IgD-negative memory B cell (primary cell): ENCODE measurements at regions not wholly inside any gene's neighbourhood (a gene's known extent, or its start where the extent isn't known, plus 50 kb on each side); places are given as distances from the start of the nearest gene placed in this dataset.
A peak's percentile ranks its signal among the peaks of the same experiment; 100 is the strongest.

ENCODE experiments used
- H3K27ac Mint-ChIP-seq, 3 donors: one replicate each; pipeline ENCODE4 v1.8.0; 2020 to 2022; ENCODE audit warnings: mild to moderate bottlenecking in 3 of 3, mixed read lengths in 3 of 3, moderate library complexity in 1 of 3
- H3K27me3 Mint-ChIP-seq: one replicate; pipeline ENCODE4 v1.8.0; 2021; ENCODE audit warnings: mixed read lengths
- H3K36me3 Mint-ChIP-seq: one replicate; pipeline ENCODE4 v1.8.0; 2020; ENCODE audit warnings: mild to moderate bottlenecking, mixed read lengths
- H3K4me1 Mint-ChIP-seq, 3 donors: one replicate each; pipeline ENCODE4 v1.8.0; 2020 to 2022; ENCODE audit warnings: mixed read lengths in 3 of 3, mild to moderate bottlenecking in 1 of 3
- H3K4me3 Mint-ChIP-seq, 4 donors: one replicate each; pipeline ENCODE4 v1.8.0; 2020 to 2022; ENCODE audit warnings: mild to moderate bottlenecking in 4 of 4, mixed read lengths in 4 of 4, moderate library complexity in 3 of 4
- H3K9me3 Mint-ChIP-seq, 3 donors: one replicate each; pipeline ENCODE4 v1.8.0; 2020 to 2021; ENCODE audit warnings: mixed read lengths in 3 of 3, mild to moderate bottlenecking in 1 of 3

DNA sequence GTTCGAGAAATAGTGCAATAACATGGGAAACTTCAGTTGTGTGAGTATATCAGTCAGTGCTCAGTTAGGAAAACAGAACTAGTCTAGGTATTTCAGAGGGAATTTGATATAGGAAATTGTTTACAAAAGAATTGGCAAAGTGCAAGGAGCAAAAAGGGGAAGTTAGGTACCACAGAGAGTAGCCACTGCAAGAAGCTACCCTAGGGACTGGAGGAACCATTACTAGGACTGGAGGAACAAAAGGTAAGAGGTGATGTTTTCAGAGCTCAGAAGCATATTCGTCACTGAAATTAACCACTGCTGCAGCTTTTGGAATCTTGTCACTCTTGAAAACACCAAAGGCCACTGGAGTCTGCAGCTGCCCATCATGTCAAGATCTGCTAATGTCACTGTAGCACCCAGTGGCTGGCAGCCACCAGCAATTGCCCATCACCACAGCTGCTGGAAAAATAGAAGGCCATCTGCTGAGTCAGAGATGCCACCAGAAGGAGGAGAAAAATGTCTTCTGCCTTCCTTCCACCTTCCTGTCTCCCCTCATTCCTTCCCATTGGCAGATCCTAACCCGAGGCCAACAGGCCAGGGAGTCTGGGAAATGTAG lies 160.6 kb upstream of the RPS6KA3 start:
- H3K9me3 Mint-ChIP-seq, result peaks cover 0 to 4% (median 1%) of the 10 kb centered on the region in 3 donors
- peak overlapping the region in 1 of 3 donors; percentile 69 for H3K27ac Mint-ChIP-seq
- no peaks in the 10 kb centered on the region for H3K36me3 Mint-ChIP-seq
- no peak overlapping the region for H3K4me3 Mint-ChIP-seq
- H3K27me3 Mint-ChIP-seq, result peaks cover 2% of the 10 kb centered on the region
- H3K4me1 Mint-ChIP-seq, result peaks cover 0 to 4% (median 1%) of the 10 kb centered on the region in 3 donors

- H3K27ac Mint-ChIP-seq, result no peak overlapping the region
- H3K4me1 Mint-ChIP-seq, result peaks cover 7 to 9% (median 9%) of the 10 kb centered on the region in 3 donors
- H3K4me3 Mint-ChIP-seq, result no peak overlapping the region
- peaks cover 0 to 4% (median 1%) of the 10 kb centered on the region in 3 donors for H3K9me3 Mint-ChIP-seq
- H3K36me3 Mint-ChIP-seq, result peaks cover 2% of the 10 kb centered on the region
- peaks cover 8% of the 10 kb centered on the region for H3K27me3 Mint-ChIP-seq
Measured at GRCh38 chrX:20421697-20422096, 155.0 kb upstream of the RPS6KA3 start.

DNA sequence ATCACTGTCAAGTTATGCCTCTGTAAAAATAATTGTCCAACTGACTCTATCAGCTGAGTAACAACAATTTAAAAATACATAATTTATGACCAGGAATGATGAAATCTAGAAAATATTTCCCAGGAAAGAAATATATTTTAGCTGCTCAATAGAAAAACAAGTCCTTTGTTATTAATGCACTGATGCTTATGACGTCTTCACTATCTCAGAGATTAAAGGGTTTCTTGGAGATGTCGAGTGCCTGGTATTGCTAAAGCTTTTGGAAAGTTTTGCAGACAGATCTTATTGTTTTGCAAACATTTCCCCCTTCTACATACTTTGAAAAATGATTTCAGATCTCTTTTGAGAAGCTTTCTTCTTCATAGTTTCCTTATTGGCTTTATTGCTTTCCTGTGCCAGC lies 154.6 kb upstream of the RPS6KA3 start:
- Mint-ChIP-seq H3K9me3 (peaks cover 0 to 4% (median 1%) of the 10 kb centered on the region in 3 donors), H3K4me3 (no peak overlapping the region), H3K4me1 (peaks cover 7 to 9% (median 9%) of the 10 kb centered on the region in 3 donors), H3K27ac (no peak overlapping the region), H3K27me3 (peaks cover 8% of the 10 kb centered on the region), H3K36me3 (peaks cover 2% of the 10 kb centered on the region)

GRCh38 chrX:20420058-20420457 lies 153.3 kb upstream of the RPS6KA3 start:
- Mint-ChIP-seq H3K4me3 (peak overlapping the region in 1 of 4 donors; percentile 7), H3K9me3 (peaks cover 0 to 4% (median 1%) of the 10 kb centered on the region in 3 donors), H3K4me1 (peaks cover 7 to 9% (median 9%) of the 10 kb centered on the region in 3 donors), H3K27ac (peak overlapping the region in 2 of 3 donors; percentile 54 to 64), H3K36me3 (peaks cover 2% of the 10 kb centered on the region), H3K27me3 (peaks cover 8% of the 10 kb centered on the region)

- peak overlapping the region in 1 of 4 donors; percentile 2 for H3K4me3 Mint-ChIP-seq
- H3K36me3 Mint-ChIP-seq, result peaks cover 2% of the 10 kb centered on the region
- H3K27me3 Mint-ChIP-seq, result peaks cover 8% of the 10 kb centered on the region
- peak overlapping the region; percentile 3 to 76 (median 45) for H3K27ac Mint-ChIP-seq
- no peaks in the 10 kb centered on the region for H3K9me3 Mint-ChIP-seq
- H3K4me1 Mint-ChIP-seq, result peaks cover 7 to 12% (median 10%) of the 10 kb centered on the region in 3 donors
Measured at GRCh38 chrX:20418379-20419150, 151.9 kb upstream of the RPS6KA3 start.

DNA sequence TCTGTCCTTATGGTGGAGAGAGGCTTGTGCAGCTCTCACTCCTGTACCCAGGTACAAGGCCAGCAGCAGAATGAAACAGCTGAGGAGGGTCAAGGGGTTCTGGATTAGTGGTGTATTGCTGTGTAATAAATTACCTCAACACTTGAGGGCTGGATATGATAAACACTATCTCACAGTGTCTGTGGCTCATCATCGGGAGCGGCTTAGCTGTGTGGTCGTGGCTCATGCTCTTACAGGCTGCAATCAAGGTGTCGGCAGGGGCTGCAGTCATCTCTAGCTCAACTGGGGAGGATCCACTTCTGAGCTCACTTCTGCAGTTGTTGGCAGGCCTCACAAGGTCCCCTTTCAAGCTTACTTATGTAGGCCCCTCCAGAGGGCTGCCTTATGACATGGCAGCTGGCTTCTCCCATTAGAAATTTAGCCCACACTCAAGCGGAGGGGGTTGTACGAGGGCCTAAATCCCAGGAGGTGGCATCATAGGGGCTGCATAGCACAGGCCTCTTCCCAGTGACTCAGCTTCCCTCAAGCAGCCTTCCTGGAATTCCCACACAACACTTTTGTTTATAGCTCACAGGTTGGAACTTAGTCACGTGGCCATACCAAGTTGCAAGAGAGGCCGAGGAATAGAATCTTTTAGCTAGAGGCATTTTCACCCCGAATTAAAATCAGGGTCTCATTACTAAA lies 148.2 kb upstream of the RPS6KA3 start:
- no peak overlapping the region for H3K27ac Mint-ChIP-seq
- peaks cover 7% of the 10 kb centered on the region for H3K27me3 Mint-ChIP-seq
- H3K4me1 Mint-ChIP-seq, result peaks cover 18 to 22% (median 19%) of the 10 kb centered on the region in 3 donors
- H3K4me3 Mint-ChIP-seq, result no peak overlapping the region
- H3K36me3 Mint-ChIP-seq, result no peaks in the 10 kb centered on the region
- H3K9me3 Mint-ChIP-seq, result no peaks in the 10 kb centered on the region

DNA sequence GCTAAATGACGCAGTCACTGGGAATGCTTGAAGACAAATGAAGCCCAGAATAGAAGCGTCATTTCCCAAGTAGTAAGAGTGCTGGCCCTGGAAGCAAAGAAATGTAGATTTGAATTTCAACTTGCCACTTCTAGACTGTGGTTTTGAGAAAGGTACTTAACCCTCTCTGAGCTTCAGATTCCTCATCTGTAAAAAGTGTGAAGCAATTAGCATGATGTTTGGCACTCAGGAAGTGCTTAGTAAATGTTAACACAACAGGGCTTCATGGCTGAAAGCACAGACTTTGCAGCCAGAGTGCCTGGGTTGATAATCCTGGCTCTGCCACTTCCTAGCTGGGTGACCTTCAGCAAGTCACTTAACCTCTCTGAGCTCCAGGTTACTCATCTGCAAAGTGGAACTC lies 147.4 kb upstream of the RPS6KA3 start:
- no peak overlapping the region for H3K27ac Mint-ChIP-seq
- H3K4me3 Mint-ChIP-seq, result no peak overlapping the region
- no peaks in the 10 kb centered on the region for H3K36me3 Mint-ChIP-seq
- peaks cover 0 to 2% (median 0%) of the 10 kb centered on the region in 3 donors for H3K9me3 Mint-ChIP-seq
- peaks cover 4% of the 10 kb centered on the region for H3K27me3 Mint-ChIP-seq
- peaks cover 18 to 22% (median 19%) of the 10 kb centered on the region in 3 donors for H3K4me1 Mint-ChIP-seq

GRCh38 chrX:20412871-20413486 lies 146.3 kb upstream of the RPS6KA3 start:
- peak overlapping the region in 3 of 4 donors; percentile 57 to 91 (median 82) for H3K4me3 Mint-ChIP-seq
- peak overlapping the region; percentile 18 to 89 (median 55) for H3K27ac Mint-ChIP-seq
- peaks cover 11 to 15% (median 11%) of the 10 kb centered on the region in 3 donors for H3K4me1 Mint-ChIP-seq
- no peaks in the 10 kb centered on the region for H3K36me3 Mint-ChIP-seq
- peaks cover 0 to 4% (median 2%) of the 10 kb centered on the region in 3 donors for H3K9me3 Mint-ChIP-seq
- H3K27me3 Mint-ChIP-seq, result peaks cover 4% of the 10 kb centered on the region

GRCh38 chrX:20410540-20410939 lies 143.8 kb upstream of the RPS6KA3 start:
- Mint-ChIP-seq H3K4me3 (no peak overlapping the region), H3K4me1 (peaks cover 11 to 13% (median 11%) of the 10 kb centered on the region in 3 donors), H3K27me3 (peaks cover 4% of the 10 kb centered on the region), H3K36me3 (no peaks in the 10 kb centered on the region), H3K9me3 (peaks cover 0 to 4% (median 2%) of the 10 kb centered on the region in 3 donors), H3K27ac (no peak overlapping the region)

DNA sequence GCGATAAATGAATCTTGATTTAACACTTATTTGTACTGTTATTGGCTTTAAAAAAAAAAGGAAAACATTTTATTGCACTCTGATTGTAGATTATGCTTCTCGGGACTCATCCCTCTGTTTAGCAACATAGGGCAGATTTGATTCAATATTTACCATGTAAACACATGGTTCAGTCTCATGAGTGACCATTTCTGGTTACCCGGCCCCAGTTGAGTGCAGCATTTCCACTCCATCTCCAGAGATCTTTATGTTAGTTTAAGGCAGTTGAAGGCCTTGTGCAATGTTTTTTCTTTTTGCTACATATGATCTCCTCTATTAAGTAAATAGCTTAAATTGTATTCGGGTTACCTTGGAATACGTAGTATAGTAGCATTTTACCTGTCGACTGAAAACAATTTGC lies 143.3 kb upstream of the RPS6KA3 start:
- H3K36me3 Mint-ChIP-seq, result no peaks in the 10 kb centered on the region

GRCh38 chrX:20402956-20403355 lies 136.2 kb upstream of the RPS6KA3 start:
- H3K27ac Mint-ChIP-seq, result no peak overlapping the region
- no peaks in the 10 kb centered on the region for H3K9me3 Mint-ChIP-seq
- no peaks in the 10 kb centered on the region for H3K36me3 Mint-ChIP-seq
- no peak overlapping the region for H3K4me3 Mint-ChIP-seq
- no peaks in the 10 kb centered on the region for H3K27me3 Mint-ChIP-seq
- H3K4me1 Mint-ChIP-seq, result no peaks in the 10 kb centered on the region

More for the DNA sequence above, 143.3 kb upstream of the RPS6KA3 start:
- Mint-ChIP-seq H3K27me3 (peaks cover 4% of the 10 kb centered on the region), H3K4me1 (peaks cover 11 to 13% (median 11%) of the 10 kb centered on the region in 3 donors), H3K9me3 (peaks cover 0 to 4% (median 2%) of the 10 kb centered on the region in 3 donors), H3K4me3 (no peak overlapping the region), H3K27ac (peak overlapping the region in 1 of 3 donors; percentile 14)

DNA sequence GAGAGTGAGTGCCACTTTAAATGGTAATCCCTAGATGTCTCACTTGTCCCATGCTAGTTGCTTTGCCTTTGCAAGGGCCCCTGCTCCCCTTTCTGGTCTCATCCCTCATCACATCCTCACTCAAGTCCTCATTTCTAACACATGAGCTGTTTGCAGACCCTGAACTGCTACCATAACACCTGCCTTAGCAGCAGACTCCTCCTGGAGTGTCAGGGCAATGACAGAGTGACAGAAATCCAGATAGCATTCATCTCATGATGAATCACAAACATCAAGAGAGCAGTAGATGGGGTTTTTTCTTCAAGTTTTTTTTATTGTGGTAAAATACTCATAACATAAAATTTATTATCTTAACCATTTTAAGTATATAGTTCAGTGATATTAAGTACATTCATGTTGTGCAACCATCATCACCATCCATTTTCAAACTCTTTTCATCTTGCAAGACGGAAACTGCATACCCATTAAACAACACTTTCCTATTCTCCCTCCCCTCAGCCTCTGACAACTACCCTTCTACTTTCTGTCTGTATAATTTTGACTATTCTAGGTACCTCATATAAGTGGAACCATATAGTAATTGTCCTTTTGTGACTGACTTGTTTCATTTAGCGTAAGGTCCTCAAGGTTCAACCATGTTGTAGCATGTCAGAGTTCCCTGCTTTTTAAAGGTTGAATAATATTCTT lies 133.2 kb upstream of the RPS6KA3 start:
- Mint-ChIP-seq H3K36me3 (no peaks in the 10 kb centered on the region), H3K27me3 (no peaks in the 10 kb centered on the region), H3K4me3 (no peak overlapping the region), H3K27ac (no peak overlapping the region), H3K4me1 (peaks cover 2 to 4% (median 4%) of the 10 kb centered on the region in 3 donors), H3K9me3 (no peaks in the 10 kb centered on the region)

DNA sequence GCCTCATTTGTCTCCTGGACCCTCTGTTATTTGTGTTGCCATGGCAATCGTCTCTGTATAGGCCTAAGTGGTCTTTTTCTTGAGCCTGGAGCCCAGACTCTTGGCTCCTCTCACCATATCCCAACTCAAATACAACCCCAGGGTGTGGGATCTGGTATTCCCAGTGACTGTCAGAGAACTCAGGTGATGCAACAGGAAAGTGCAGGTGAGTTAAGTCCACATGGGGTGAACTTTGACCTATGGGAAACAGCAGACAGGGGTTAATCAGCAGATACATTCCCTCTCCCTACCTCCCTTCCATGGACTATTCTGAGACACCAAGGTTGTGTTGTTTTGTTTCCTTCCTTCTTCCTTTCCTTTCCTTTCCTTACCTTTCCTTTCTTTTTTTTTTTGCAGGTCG lies 130.9 kb upstream of the RPS6KA3 start:
- H3K36me3 Mint-ChIP-seq, result no peaks in the 10 kb centered on the region
- H3K27ac Mint-ChIP-seq, result peak overlapping the region in 1 of 3 donors; percentile 90
- no peaks in the 10 kb centered on the region for H3K27me3 Mint-ChIP-seq
- H3K9me3 Mint-ChIP-seq, result no peaks in the 10 kb centered on the region
- H3K4me3 Mint-ChIP-seq, result no peak overlapping the region
- peaks cover 2 to 10% (median 7%) of the 10 kb centered on the region in 3 donors for H3K4me1 Mint-ChIP-seq

DNA sequence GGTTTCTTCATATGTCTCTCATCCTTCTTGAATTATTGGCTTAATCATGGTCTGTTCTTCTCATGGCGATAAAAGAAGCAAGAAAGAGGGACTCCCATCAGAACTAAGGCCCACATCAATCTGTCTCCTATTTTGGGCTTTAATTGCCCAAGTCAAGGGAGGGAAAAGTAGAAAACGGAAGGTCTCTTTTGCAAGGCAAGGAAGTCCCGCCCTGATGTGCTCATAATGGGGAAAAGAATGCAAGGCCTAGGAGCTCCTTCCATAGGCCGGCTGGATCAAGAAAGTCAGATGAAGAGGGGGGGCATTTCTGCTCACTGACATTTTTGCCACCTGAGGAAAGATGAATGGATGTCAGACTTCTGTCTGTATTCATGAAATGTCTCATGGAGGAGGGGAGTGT lies 127.7 kb upstream of the RPS6KA3 start:
- H3K4me3 Mint-ChIP-seq, result no peak overlapping the region
- no peaks in the 10 kb centered on the region for H3K36me3 Mint-ChIP-seq
- H3K9me3 Mint-ChIP-seq, result no peaks in the 10 kb centered on the region
- H3K27ac Mint-ChIP-seq, result no peak overlapping the region
- no peaks in the 10 kb centered on the region for H3K27me3 Mint-ChIP-seq
- peaks cover 2 to 10% (median 7%) of the 10 kb centered on the region in 3 donors for H3K4me1 Mint-ChIP-seq
